WTC11 (cell line): ENCODE measurements at regions not wholly inside any gene's neighbourhood (a gene's known extent, or its start where the extent isn't known, plus 50 kb on each side); places are given as distances from the start of the nearest gene placed in this dataset.

Experiments
- ATF1 ChIP-seq: sonication (generic); formaldehyde crosslinking; IDR thresholded peaks from 2 replicates; pipeline ENCODE4 v1.8.1; 2023; ENCODE audit warnings: mild to moderate bottlenecking, moderate library complexity, missing genetic modification reagents
- CBFB ChIP-seq: sonication (generic); formaldehyde crosslinking; IDR thresholded peaks from 2 replicates; pipeline ENCODE4 v1.8.1; 2022; ENCODE audit warnings: mild to moderate bottlenecking, low read depth, missing genetic modification reagents
- CREB1 ChIP-seq: sonication (generic); formaldehyde crosslinking; IDR thresholded peaks from 2 replicates; pipeline ENCODE4 v1.8.0; 2023; ENCODE audit warnings: mild to moderate bottlenecking, missing genetic modification reagents
- CTCF ChIP-seq: fragments of 200-600 bp; IDR thresholded peaks from 2 replicates; pipeline ENCODE4 v1.8.0; 2022; ENCODE audit warnings: antibody characterized with exemption
- GABPB1 ChIP-seq: sonication (generic); formaldehyde crosslinking; IDR thresholded peaks from 2 replicates; pipeline ENCODE4 v1.8.1; 2023; ENCODE audit warnings: mild to moderate bottlenecking, missing genetic modification reagents
- TEAD1 ChIP-seq: sonication (generic); formaldehyde crosslinking; IDR thresholded peaks from 2 replicates; pipeline ENCODE4 v1.8.0; 2022; ENCODE audit warnings: mild to moderate bottlenecking, missing genetic modification reagents
- USF2 ChIP-seq: sonication (generic); formaldehyde crosslinking; IDR thresholded peaks from 2 replicates; pipeline ENCODE4 v1.8.1; 2023; ENCODE audit warnings: mild to moderate bottlenecking, missing genetic modification reagents, moderate library complexity
- ZBTB21 ChIP-seq: sonication (generic); formaldehyde crosslinking; IDR thresholded peaks from 2 replicates; pipeline ENCODE4 v1.8.1; 2023; ENCODE audit warnings: mild to moderate bottlenecking, missing genetic modification reagents, borderline replicate concordance

- TF ChIP-seq CTCF (no peak), CREB1 (CRISPR knock-in tag) (no peak), CBFB (no peak), ZBTB21 (CRISPR knock-in tag) (no peak), ATF1 (CRISPR knock-in tag) (no peak), TEAD1 (no peak), USF2 (CRISPR knock-in tag) (no peak), GABPB1 (CRISPR knock-in tag) (no peak)
Measured at GRCh38 chr5:53257806-53258373, 148.3 kb upstream of the MOCS2 start.
